Liver (tissue), 3 donors: ENCODE measurements at regions not wholly inside any gene's neighbourhood (a gene's known extent, or its start where the extent isn't known, plus 50 kb on each side); places are given as distances from the start of the nearest gene placed in this dataset.

Experiments used
- JUND ChIP-seq, 2 donors: IDR thresholded peaks; 2 replicates each; pipeline ENCODE4 v1.6.1; 2016; ENCODE audit warnings: antibody characterized with exemption in 2 of 2
- MAX ChIP-seq: IDR thresholded peaks from 2 replicates; pipeline ENCODE4 v1.6.1; 2016; ENCODE audit warnings: antibody characterized with exemption
- RAD21 ChIP-seq, 2 donors: IDR thresholded peaks; 2 replicates each; pipeline ENCODE4 v1.6.1; 2016; ENCODE audit warnings: antibody characterized with exemption in 2 of 2, mild to moderate bottlenecking in 2 of 2
- SP1 ChIP-seq: IDR thresholded peaks from 2 replicates; pipeline ENCODE4 v1.6.1; 2018; ENCODE audit warnings: antibody characterized with exemption, mild to moderate bottlenecking
- TAF1 ChIP-seq: conservative IDR thresholded peaks from 2 replicates; pipeline ENCODE4 v1.6.1; 2016; ENCODE audit warnings: antibody characterized with exemption, mild to moderate bottlenecking
- TF ChIP-seq, protein P1 (sequence below): fragments of 150-350 bp; IDR thresholded peaks from 2 replicates; pipeline ENCODE4 v1.5.1; 2017; ENCODE audit warnings: improper control_type of control experiment, low read depth, low read length; ENCODE audit not compliant: missing input control
- TF ChIP-seq, protein P2 (sequence below): IDR thresholded peaks from 2 replicates; pipeline ENCODE4 v1.6.1; 2016; ENCODE audit warnings: antibody characterized with exemption
- donor health status: healthy.
- donor health status: healthy.

- TF ChIP-seq, protein P1, sequence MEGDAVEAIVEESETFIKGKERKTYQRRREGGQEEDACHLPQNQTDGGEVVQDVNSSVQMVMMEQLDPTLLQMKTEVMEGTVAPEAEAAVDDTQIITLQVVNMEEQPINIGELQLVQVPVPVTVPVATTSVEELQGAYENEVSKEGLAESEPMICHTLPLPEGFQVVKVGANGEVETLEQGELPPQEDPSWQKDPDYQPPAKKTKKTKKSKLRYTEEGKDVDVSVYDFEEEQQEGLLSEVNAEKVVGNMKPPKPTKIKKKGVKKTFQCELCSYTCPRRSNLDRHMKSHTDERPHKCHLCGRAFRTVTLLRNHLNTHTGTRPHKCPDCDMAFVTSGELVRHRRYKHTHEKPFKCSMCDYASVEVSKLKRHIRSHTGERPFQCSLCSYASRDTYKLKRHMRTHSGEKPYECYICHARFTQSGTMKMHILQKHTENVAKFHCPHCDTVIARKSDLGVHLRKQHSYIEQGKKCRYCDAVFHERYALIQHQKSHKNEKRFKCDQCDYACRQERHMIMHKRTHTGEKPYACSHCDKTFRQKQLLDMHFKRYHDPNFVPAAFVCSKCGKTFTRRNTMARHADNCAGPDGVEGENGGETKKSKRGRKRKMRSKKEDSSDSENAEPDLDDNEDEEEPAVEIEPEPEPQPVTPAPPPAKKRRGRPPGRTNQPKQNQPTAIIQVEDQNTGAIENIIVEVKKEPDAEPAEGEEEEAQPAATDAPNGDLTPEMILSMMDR, result no peak
- no peak for TF ChIP-seq MAX
- no peak for TF ChIP-seq JUND (IDR thresholded peaks at IDR 0.05)
- no peak for TF ChIP-seq TAF1
- TF ChIP-seq, protein P2, sequence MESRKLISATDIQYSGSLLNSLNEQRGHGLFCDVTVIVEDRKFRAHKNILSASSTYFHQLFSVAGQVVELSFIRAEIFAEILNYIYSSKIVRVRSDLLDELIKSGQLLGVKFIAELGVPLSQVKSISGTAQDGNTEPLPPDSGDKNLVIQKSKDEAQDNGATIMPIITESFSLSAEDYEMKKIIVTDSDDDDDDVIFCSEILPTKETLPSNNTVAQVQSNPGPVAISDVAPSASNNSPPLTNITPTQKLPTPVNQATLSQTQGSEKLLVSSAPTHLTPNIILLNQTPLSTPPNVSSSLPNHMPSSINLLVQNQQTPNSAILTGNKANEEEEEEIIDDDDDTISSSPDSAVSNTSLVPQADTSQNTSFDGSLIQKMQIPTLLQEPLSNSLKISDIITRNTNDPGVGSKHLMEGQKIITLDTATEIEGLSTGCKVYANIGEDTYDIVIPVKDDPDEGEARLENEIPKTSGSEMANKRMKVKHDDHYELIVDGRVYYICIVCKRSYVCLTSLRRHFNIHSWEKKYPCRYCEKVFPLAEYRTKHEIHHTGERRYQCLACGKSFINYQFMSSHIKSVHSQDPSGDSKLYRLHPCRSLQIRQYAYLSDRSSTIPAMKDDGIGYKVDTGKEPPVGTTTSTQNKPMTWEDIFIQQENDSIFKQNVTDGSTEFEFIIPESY, result no peak
- TF ChIP-seq RAD21 (IDR thresholded peaks at IDR 0.05), result no peak
- no peak for TF ChIP-seq SP1
Measured at GRCh38 chr2:120863146-120863545, 127.5 kb downstream of the GLI2 start.
